Heart left ventricle (tissue), 13 donors: ENCODE measurements at regions not wholly inside any gene's neighbourhood (a gene's known extent, or its start where the extent isn't known, plus 50 kb on each side); places are given as distances from the start of the nearest gene placed in this dataset.

Source experiments
- CTCF ChIP-seq, 12 donors: fragments of 200-600 bp; sonication (generic) in 4 of 12; IDR thresholded peaks; one replicate each; pipeline versions ENCODE4 v1.5.0 to v1.8.0; 2018 to 2022; ENCODE audit warnings: antibody characterized with exemption in 12 of 12, mild to moderate bottlenecking in 5 of 12
- POLR2A ChIP-seq, 2 donors: fragments of 450-650 bp; IDR thresholded peaks; one replicate each; pipeline ENCODE4 v1.6.1; 2017; ENCODE audit warnings: antibody characterized with exemption in 2 of 2, mild to moderate bottlenecking in 2 of 2, moderate library complexity in 2 of 2
- donor health status: ischemic (EF 13 %, LVEDD 7.1; RV severe dilation, severe dysfunction).
- donor health status: DM: no; HTN: yes; CAD: no.
- donor health status: DM: no; HTN: no; CAD: no.
- donor health status: ischemic (EF 25% LVEDD 6.9; RV normal size, moderate dysfunction).
- donor health status: ischemic (EF 25% LVEDD 5.7; RV mildly dilated, moderate dysfunction).
- donor health status: ischemic (EF 35%, LVEDD 5.7; RV mildly dilated, moderate dysfunction).
- donor health status: nonischemic (EF 11% LVEDD 7.7; RV severe dilation, severe dysfunction).
- donor health status: DM: yes; HTN: yes; CAD: no.
- donor health status: PGD.
- donor health status: ischemic (EF 29% LVEDD 5.4; RV normal size, mild dysfunction).
- donor health status: nonischemic (EF 23%, LVEDD 6.1; RV moderate dilation, normal function).

GRCh38 chr1:8204826-8205225 lies 113.1 kb upstream of the SLC45A1 start:
- TF ChIP-seq CTCF (IDR thresholded peaks at IDR 0.05) (no peak), POLR2A (IDR thresholded peaks at IDR 0.05) (no peak)
